ENCODE measurements at regions not wholly inside any gene's neighbourhood (a gene's known extent, or its start where the extent isn't known, plus 50 kb on each side); places are given as distances from the start of the nearest gene placed in this dataset.
A peak's percentile ranks its signal among the peaks of the same experiment; 100 is the strongest.

DNA sequence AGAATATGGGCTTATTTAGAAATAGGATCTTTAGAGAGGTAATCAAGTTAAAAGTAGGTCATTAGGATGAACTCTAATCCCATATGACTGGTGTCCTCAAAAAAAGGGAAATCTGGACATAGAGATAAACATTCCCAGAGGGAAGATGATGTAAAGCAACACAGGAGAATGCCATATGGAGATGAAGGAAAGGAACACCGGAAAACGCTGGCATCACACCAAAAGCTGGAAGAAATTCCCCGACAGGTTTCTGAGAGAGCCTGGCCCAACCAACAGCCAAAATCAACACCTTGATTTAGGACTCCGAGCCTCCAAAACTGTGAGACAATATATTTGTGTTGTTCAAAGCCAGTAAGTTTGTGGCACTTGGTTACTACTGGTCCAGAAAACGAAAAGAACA is 296.7 kb downstream of the DSEL start:
- DNase-seq: no peak

DNA sequence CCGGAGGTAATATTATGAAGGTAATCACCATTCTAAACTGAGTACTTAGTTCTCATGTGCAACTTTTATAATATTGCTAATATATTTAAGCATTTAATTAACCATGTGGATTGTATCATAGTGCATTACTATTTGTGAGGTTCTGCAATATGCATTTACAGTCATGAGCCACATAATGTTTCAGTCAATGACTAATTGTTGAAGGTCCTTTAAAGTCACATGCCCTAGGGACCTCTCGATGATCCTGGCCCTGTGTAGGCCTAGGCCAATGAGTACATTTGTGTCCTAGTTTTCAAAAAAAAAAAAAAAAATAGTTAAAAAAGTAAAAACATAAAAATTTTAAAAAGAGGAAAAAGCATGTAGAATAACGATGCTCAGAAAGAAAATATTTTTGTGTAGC is 298.0 kb downstream of the DSEL start:
- no peak for DNase-seq

GRCh38 chr18:67217551-67218166 is 298.9 kb downstream of the DSEL start:
- DNase-seq: peak; percentile 58

- no peak for DNase-seq
Measured at GRCh38 chr18:67216846-67217245, 299.7 kb downstream of the DSEL start.

DNA sequence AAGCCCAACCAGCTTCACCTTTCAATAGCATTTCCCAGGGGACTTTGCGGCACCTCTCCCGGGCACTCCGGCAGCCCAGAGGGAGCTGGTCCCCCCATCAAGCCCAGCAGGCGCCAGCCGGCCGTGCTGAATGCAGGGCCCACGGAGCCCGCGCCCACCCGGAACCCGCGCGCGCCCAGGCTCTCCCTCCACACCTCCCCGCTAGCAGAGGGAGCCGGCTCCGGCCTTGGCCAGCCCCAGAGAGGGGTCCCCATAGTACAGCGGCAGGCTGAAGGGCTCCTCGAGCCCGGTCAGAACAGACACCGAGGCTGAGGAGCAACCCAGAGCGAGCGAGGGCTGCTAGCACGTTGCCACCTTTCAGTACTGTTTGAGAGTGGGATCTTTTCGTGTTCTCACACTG is 300.8 kb downstream of the DSEL start:
- no peak for DNase-seq

- no peak for DNase-seq
Measured at GRCh38 chr18:67211646-67212045, 304.9 kb downstream of the DSEL start.

DNA sequence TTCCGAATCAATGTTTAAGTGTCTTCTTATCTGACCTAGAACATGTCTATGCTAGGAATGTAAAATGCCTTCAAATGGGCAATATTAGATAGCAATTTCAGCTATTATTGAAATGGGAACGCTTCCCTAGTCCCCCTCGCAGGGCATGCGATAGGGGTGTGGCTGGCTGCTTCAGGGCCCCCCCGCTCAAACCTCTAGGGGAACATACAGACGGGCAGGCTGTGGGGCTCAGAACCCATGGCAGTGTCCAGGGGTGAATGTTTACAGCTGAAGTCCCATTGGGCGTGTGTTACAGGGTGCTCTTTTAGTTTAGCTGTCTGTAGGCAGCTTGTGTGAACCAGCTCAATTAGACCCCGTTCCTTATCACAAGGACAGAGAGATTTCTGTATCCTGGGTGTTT is 315.9 kb downstream of the DSEL start:
- no peak for DNase-seq

GRCh38 chr18:67199993-67200617 is 316.4 kb downstream of the DSEL start:
- DNase-seq: no peak

DNA sequence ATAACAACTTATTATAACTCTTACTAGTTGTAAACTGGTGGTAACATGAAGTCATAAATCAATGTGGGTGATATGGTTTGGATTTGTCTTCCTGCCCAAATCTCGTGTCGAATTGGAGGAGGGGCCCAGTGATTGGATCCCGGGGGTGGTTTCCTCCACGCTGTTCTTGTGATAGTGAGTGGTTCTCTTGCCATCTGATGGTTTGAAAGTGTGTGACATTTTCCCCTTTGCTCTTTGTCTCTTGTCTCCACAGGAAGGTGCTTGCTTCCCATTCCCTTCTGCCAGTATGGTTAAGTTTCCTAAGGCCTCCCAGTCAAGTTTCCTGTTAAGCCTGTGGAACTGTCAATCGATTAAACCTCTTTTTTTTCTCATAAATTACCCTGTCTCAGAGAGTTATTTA is 321.6 kb downstream of the DSEL start:
- no peak for DNase-seq

- no peak for DNase-seq
Measured at GRCh38 chr18:67192535-67192934, 324.0 kb downstream of the DSEL start.

GRCh38 chr18:67183398-67183797 is 333.1 kb downstream of the DSEL start:
- DNase-seq: no peak

GRCh38 chr18:67179726-67180125 is 336.8 kb downstream of the DSEL start:
- no peak for DNase-seq

GRCh38 chr18:67159662-67160061 is 356.9 kb downstream of the DSEL start:
- DNase-seq: no peak

DNA sequence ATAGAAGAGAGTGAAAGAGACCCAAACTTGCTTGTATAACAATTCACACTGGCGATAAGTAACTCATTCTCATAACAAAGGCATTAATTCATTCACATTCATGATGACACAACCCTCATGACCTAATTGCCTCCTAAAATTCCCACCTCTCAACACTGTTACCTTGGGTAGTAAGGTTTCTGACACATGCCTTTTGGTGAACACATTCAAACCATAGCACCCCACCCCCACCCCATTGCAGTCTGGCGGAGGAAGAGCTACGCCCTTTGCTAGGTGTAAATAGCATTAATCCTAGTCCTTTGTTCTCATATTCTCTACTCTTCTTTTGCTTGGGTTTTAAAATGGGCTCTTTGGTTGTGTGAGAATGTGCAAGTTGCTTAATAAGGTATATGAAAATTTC is 361.5 kb downstream of the DSEL start:
- DNase-seq: no peak

DNA sequence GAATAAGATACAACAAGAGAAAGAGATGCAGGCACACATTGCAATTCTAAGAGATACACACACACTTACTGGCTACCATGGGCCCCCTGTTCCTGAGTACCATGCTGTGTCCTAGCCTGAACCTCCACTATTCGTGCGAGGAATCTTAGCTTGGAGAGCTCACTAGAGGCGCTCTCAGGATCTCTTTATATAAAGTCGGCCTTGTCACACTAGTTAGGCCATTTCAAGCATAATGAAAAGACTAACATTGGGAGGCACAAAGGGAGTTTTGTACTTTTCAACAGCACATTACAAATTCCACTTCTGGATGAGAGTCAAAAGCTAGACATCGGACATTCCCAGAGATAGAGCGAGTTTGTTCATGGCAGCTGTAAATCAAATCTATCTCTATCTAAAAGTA is 365.2 kb downstream of the DSEL start:
- DNase-seq: no peak

- DNase-seq: no peak
Measured at GRCh38 chr18:67145586-67146292, 370.8 kb downstream of the DSEL start.

- DNase-seq: no peak
Measured at GRCh38 chr18:67144329-67144728, 372.2 kb downstream of the DSEL start.

DNA sequence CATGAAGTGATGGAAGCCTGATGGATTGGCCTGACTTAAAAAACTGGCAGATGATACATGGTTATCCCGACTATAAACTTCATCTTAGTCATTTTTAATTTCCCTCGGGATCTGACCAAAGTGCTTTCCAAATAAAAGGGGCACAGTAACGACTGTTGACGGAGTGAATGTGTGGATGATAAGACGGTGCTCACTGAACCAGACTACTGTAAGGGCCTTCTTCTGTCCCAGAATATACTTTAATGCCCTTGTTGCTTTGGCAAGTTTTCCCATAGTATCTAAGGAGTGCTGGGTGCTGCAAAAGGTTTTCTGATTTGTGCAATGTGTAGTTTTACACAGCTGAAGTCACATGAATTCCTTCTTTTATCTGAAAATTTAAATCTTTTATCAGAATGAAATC is 373.5 kb downstream of the DSEL start:
- DNase-seq: no peak

DNA sequence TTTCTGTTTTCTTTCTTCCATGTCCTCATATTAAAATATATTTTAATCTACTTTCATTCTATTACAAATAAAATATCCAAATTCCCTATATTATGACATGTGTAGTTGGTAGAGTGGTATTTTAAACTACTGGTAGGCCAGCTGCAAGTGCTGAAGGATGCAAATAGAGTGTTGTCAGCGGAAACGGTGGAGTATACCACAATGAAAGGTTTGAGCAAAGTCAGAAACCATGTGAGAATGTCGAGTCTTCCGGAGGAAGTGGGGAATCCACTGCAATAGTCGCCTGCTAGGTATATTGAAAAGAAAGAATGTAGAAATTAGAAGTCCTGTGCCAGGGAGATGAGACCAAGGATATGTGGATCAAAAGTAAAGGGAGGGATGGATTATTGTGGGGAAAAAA is 373.9 kb downstream of the DSEL start:
- DNase-seq: no peak

DNA sequence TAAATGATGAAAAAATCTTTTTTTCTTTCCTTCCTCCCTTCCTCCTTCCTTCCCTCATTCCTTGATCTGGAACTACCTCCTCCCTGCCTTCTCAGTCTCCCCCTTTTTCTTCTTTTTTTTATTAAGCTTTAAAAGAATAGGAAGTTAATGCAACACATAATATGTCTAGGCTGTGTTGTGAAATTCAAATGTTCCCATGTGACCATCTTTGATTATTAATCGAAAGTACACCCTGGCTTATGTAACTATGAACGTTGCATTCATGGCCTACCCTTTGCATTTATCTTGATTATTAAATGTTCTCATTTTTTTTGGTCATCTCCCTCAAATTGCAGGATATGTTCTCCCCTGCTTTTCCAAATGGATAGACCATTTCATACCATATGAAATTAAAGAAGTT is 376.0 kb downstream of the DSEL start:
- DNase-seq: no peak

DNA sequence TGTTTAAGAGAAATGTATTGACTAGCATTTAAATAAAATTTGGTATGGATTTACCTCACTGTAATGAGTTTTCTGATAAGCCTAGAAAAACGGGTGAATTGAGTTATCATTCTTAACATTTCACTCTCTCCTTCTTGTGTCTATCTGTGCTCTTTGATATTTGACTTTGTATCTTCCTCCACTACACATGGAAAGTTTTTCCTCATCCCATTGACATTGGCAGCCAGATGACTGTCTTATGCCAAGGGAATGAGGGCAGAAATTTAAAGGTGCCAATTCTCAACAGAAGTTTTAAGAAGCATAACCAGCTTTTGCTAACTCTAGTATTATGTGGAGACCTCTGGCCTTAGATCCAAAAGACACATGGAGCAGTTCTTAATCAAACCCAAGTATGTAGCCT is 376.6 kb downstream of the DSEL start:
- DNase-seq: no peak

DNA sequence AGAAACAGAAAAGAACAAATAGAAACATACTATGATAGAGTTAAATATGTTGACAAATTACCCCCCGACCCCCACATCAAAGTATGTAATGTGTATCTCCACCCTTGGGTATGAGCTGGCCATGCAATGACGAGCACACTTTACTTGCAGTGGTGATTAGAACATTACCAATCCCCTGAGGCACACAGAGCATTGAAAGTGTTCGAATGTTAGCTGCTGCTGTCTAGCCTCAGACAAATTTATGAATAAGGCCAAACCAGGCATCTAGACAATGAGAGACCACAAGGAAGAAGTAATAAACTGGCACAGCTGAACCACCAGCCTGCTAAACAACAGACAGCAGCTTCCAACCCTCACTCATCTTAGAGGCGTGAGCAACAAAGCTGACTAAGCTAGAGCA is 380.5 kb downstream of the DSEL start:
- DNase-seq: no peak

DNA sequence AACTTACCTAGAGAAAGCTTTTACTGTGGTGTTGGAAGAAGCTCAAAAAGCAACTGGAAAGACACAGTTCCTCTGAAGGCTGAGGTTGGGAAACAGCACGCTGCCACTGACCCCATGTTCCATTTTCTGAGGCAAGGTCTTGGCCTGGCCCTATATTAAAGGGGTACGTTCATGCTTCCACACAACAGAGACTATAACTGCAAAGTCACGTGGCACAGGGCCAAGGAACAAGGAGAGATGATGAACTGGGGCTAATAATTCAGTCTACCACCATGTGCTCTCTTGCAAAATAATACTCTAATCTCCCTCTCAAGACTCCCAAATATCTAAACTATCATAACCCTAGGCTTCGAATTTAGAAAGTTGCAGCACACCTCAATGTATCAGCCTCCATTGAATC is 381.6 kb downstream of the DSEL start:
- DNase-seq: no peak

DNA sequence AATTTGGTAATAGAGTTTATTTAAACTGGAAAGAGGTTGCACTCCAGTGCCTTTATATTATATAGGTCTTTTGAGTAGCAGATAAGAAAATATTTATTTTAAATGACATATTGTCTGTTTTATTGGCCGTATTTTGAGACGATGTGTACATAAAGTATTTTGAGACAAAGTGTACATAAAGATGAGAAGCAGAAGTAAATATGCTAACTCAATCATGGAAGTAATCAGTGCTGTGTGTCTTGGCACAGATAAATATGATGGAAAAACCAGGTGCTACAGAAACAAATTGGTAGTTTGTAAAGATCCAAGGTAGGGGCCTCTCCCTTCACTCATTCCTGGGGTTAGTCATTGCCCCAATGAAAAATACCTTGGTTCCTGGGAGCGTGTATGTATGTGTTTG is 382.9 kb downstream of the DSEL start:
- DNase-seq: no peak

DNA sequence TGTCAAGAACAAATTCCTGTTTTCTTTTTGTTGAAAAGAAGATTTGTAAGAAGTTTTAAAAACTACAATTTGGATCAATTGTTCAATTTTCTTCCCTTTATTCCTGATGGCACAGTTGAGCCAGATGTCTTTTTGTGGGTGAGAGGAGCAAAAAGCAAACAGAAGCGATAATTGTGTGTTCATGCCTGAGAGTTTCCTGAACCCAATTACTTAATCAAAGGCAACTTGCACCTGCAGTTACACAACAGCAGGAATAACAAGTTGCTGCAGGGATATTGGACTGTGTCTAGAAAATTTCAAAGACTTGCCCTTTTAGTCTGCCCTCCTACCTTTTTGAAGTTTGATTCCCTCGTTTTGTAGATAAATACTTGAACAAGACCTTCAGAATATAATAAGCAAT is 383.6 kb downstream of the DSEL start:
- DNase-seq: no peak
